Loucy (cell line): ENCODE measurements at regions not wholly inside any gene's neighbourhood (a gene's known extent, or its start where the extent isn't known, plus 50 kb on each side); places are given as distances from the start of the nearest gene placed in this dataset.

ENCODE experiments used
- CTCF ChIP-seq: fragments of 200-600 bp; sonication (generic); conservative IDR thresholded peaks from 2 replicates; pipeline ENCODE4 v1.5.1; 2014; ENCODE audit warnings: mild to moderate bottlenecking, antibody characterized with exemption, low read length
- EZH2phosphoT487 ChIP-seq: fragments of 200-600 bp; IDR thresholded peaks from 2 replicates; pipeline ENCODE4 v1.6.1; 2018; ENCODE audit warnings: antibody characterized with exemption, mild to moderate bottlenecking, moderate library complexity, borderline replicate concordance

- TF ChIP-seq CTCF (no peak), EZH2phosphoT487 (no peak)
These were observed 228.2 kb downstream of the SYK start for GRCh38 chr9:91029650-91030361.
